Lower leg skin (tissue), 3 donors: ENCODE measurements at regions not wholly inside any gene's neighbourhood (a gene's known extent, or its start where the extent isn't known, plus 50 kb on each side); places are given as distances from the start of the nearest gene placed in this dataset.

ENCODE experiments used
- POLR2A ChIP-seq, 2 donors: fragments of 450-650 bp; IDR thresholded peaks; one replicate each; pipeline ENCODE4 v1.6.1; 2016 to 2017; ENCODE audit warnings: antibody characterized with exemption in 2 of 2, mild to moderate bottlenecking in 1 of 2, moderate library complexity in 1 of 2
- TF ChIP-seq, protein P1 (sequence below), 3 donors: fragments of 450-650 bp; IDR thresholded peaks; one replicate each; pipeline ENCODE4 v1.5.1; 2016; ENCODE audit warnings: antibody characterized with exemption in 3 of 3, mild to moderate bottlenecking in 3 of 3, moderate library complexity in 2 of 3

- no peak for TF ChIP-seq POLR2A (IDR thresholded peaks at IDR 0.05)
- TF ChIP-seq, protein P1, sequence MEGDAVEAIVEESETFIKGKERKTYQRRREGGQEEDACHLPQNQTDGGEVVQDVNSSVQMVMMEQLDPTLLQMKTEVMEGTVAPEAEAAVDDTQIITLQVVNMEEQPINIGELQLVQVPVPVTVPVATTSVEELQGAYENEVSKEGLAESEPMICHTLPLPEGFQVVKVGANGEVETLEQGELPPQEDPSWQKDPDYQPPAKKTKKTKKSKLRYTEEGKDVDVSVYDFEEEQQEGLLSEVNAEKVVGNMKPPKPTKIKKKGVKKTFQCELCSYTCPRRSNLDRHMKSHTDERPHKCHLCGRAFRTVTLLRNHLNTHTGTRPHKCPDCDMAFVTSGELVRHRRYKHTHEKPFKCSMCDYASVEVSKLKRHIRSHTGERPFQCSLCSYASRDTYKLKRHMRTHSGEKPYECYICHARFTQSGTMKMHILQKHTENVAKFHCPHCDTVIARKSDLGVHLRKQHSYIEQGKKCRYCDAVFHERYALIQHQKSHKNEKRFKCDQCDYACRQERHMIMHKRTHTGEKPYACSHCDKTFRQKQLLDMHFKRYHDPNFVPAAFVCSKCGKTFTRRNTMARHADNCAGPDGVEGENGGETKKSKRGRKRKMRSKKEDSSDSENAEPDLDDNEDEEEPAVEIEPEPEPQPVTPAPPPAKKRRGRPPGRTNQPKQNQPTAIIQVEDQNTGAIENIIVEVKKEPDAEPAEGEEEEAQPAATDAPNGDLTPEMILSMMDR (IDR thresholded peaks at IDR 0.05), result no peak
Measured at GRCh38 chr7:156423876-156424275, 216.7 kb upstream of the RNF32 start.
